ENCODE measurements at regions not wholly inside any gene's neighbourhood (a gene's known extent, or its start where the extent isn't known, plus 50 kb on each side); places are given as distances from the start of the nearest gene placed in this dataset.

- H3K36me3 Mint-ChIP-seq: peaks cover 3% of the 10 kb centered on the region
- no peaks in the 10 kb centered on the region for H3K27me3 Mint-ChIP-seq
- DNase-seq: no peak
- CTCF ChIA-PET: interaction anchor here (1.0 kb wide), 1 partner anchor 35 kb away, joined by 3 read pairs; no protein-coding TSS in a partner anchor
- H3K4me1 Mint-ChIP-seq: no peaks in the 10 kb centered on the region
- H3K27ac Mint-ChIP-seq: no peak overlapping the region
- no peaks in the 10 kb centered on the region for H3K9me3 Mint-ChIP-seq
- no peak overlapping the region for H3K4me3 Mint-ChIP-seq
Observed at GRCh38 chr10:60560451-60560850, 170.8 kb upstream of the ANK3 start.

GRCh38 chr10:60555700-60556099 lies 166.0 kb upstream of the ANK3 start:
- Mint-ChIP-seq H3K4me1 (no peaks in the 10 kb centered on the region), H3K9me3 (no peaks in the 10 kb centered on the region), H3K4me3 (no peak overlapping the region), H3K36me3 (peaks cover 2% of the 10 kb centered on the region), H3K27ac (no peak overlapping the region), H3K27me3 (no peaks in the 10 kb centered on the region)
- CTCF ChIA-PET: no interaction called here
- DNase-seq: no peak

- H3K27me3 Mint-ChIP-seq: no peaks in the 10 kb centered on the region
- H3K4me3 Mint-ChIP-seq: no peak overlapping the region
- CTCF ChIA-PET: no interaction called here
- no peak for DNase-seq
- H3K4me1 Mint-ChIP-seq: no peaks in the 10 kb centered on the region
- no peaks in the 10 kb centered on the region for H3K9me3 Mint-ChIP-seq
- no peaks in the 10 kb centered on the region for H3K36me3 Mint-ChIP-seq
- no peak overlapping the region for H3K27ac Mint-ChIP-seq
Observed at GRCh38 chr10:60549686-60550085, 160.0 kb upstream of the ANK3 start.

GRCh38 chr10:60542657-60543056 lies 153.0 kb upstream of the ANK3 start:
- Mint-ChIP-seq H3K27me3 (no peaks in the 10 kb centered on the region), H3K27ac (no peak overlapping the region), H3K9me3 (no peaks in the 10 kb centered on the region), H3K4me3 (no peak overlapping the region), H3K4me1 (no peaks in the 10 kb centered on the region), H3K36me3 (no peaks in the 10 kb centered on the region)
- CTCF ChIA-PET: no interaction called here
- no peak for DNase-seq

- Mint-ChIP-seq H3K4me3 (no peak overlapping the region), H3K9me3 (no peaks in the 10 kb centered on the region), H3K4me1 (no peaks in the 10 kb centered on the region), H3K27ac (no peak overlapping the region), H3K36me3 (no peaks in the 10 kb centered on the region), H3K27me3 (no peaks in the 10 kb centered on the region)
- DNase-seq: no peak
- CTCF ChIA-PET: no interaction called here
Observed at GRCh38 chr10:60541451-60541850, 151.8 kb upstream of the ANK3 start.

GRCh38 chr10:60537697-60538096 lies 148.0 kb upstream of the ANK3 start:
- Mint-ChIP-seq H3K4me3 (no peak overlapping the region), H3K36me3 (peaks cover 2% of the 10 kb centered on the region), H3K9me3 (no peaks in the 10 kb centered on the region), H3K4me1 (no peaks in the 10 kb centered on the region), H3K27me3 (no peaks in the 10 kb centered on the region), H3K27ac (no peak overlapping the region)
- CTCF ChIA-PET: no interaction called here
- no peak for DNase-seq

- DNase-seq: no peak
- CTCF ChIA-PET: interaction anchor here (0.9 kb wide), 1 partner anchor 109 kb away, joined by 3 read pairs; no protein-coding TSS in a partner anchor
- Mint-ChIP-seq H3K36me3 (peaks cover 2% of the 10 kb centered on the region), H3K4me3 (no peak overlapping the region), H3K27ac (no peak overlapping the region), H3K4me1 (no peaks in the 10 kb centered on the region), H3K9me3 (no peaks in the 10 kb centered on the region), H3K27me3 (no peaks in the 10 kb centered on the region)
Observed at GRCh38 chr10:60536529-60537114, 146.9 kb upstream of the ANK3 start.

GRCh38 chr10:60535427-60535826 lies 145.8 kb upstream of the ANK3 start:
- Mint-ChIP-seq H3K27ac (no peak overlapping the region), H3K9me3 (no peaks in the 10 kb centered on the region), H3K4me1 (no peaks in the 10 kb centered on the region), H3K36me3 (peaks cover 2% of the 10 kb centered on the region), H3K27me3 (no peaks in the 10 kb centered on the region), H3K4me3 (no peak overlapping the region)
- CTCF ChIA-PET: no interaction called here
- no peak for DNase-seq

GRCh38 chr10:60534761-60535389 lies 145.2 kb upstream of the ANK3 start:
- CTCF ChIA-PET: no interaction called here

GRCh38 chr10:60532696-60533468 lies 143.2 kb upstream of the ANK3 start:
- no peak for DNase-seq
- H3K36me3 Mint-ChIP-seq: peaks cover 2% of the 10 kb centered on the region
- CTCF ChIA-PET: no interaction called here
- no peaks in the 10 kb centered on the region for H3K27me3 Mint-ChIP-seq
- H3K4me1 Mint-ChIP-seq: no peaks in the 10 kb centered on the region
- H3K9me3 Mint-ChIP-seq: no peaks in the 10 kb centered on the region
- no peak overlapping the region for H3K27ac Mint-ChIP-seq
- no peak overlapping the region for H3K4me3 Mint-ChIP-seq

More at GRCh38 chr10:60534761-60535389, 145.2 kb upstream of the ANK3 start:
- Mint-ChIP-seq H3K9me3 (no peaks in the 10 kb centered on the region), H3K27ac (no peak overlapping the region), H3K4me3 (no peak overlapping the region), H3K36me3 (peaks cover 2% of the 10 kb centered on the region), H3K27me3 (no peaks in the 10 kb centered on the region), H3K4me1 (no peaks in the 10 kb centered on the region)
- DNase-seq: no peak

GRCh38 chr10:60531006-60531405 lies 141.3 kb upstream of the ANK3 start:
- H3K27ac Mint-ChIP-seq: no peak overlapping the region
- no peak overlapping the region for H3K4me3 Mint-ChIP-seq
- H3K4me1 Mint-ChIP-seq: no peaks in the 10 kb centered on the region
- H3K27me3 Mint-ChIP-seq: no peaks in the 10 kb centered on the region
- peaks cover 2% of the 10 kb centered on the region for H3K36me3 Mint-ChIP-seq
- CTCF ChIA-PET: interaction anchor here (0.6 kb wide), 1 partner anchor 905 kb away, joined by 3 read pairs; no protein-coding TSS in a partner anchor
- no peak for DNase-seq
- no peaks in the 10 kb centered on the region for H3K9me3 Mint-ChIP-seq

- Mint-ChIP-seq H3K4me3 (no peak overlapping the region), H3K27me3 (no peaks in the 10 kb centered on the region)
Observed at GRCh38 chr10:60527676-60528075, 138.0 kb upstream of the ANK3 start.

GRCh38 chr10:60525716-60526585 lies 136.3 kb upstream of the ANK3 start:
- CTCF ChIA-PET: interaction anchor here (0.9 kb wide), 1 partner anchor 35 kb away, joined by 3 read pairs; no protein-coding TSS in a partner anchor
- Mint-ChIP-seq H3K27ac (no peak overlapping the region), H3K4me3 (no peak overlapping the region), H3K9me3 (peaks cover 2% of the 10 kb centered on the region), H3K4me1 (no peaks in the 10 kb centered on the region), H3K36me3 (peaks cover 2% of the 10 kb centered on the region), H3K27me3 (no peaks in the 10 kb centered on the region)
- DNase-seq: no peak

More at GRCh38 chr10:60527676-60528075, 138.0 kb upstream of the ANK3 start:
- H3K9me3 Mint-ChIP-seq: peaks cover 2% of the 10 kb centered on the region
- H3K27ac Mint-ChIP-seq: no peak overlapping the region
- CTCF ChIA-PET: no interaction called here
- DNase-seq: no peak
- peaks cover 2% of the 10 kb centered on the region for H3K36me3 Mint-ChIP-seq
- no peaks in the 10 kb centered on the region for H3K4me1 Mint-ChIP-seq

- Mint-ChIP-seq H3K4me3 (no peak overlapping the region), H3K36me3 (peaks cover 2% of the 10 kb centered on the region), H3K4me1 (no peaks in the 10 kb centered on the region), H3K27ac (no peak overlapping the region), H3K27me3 (no peaks in the 10 kb centered on the region), H3K9me3 (peaks cover 2% of the 10 kb centered on the region)
- CTCF ChIA-PET: no interaction called here
- no peak for DNase-seq
Observed at GRCh38 chr10:60524541-60524940, 134.9 kb upstream of the ANK3 start.

Measured in activated naive CD4-positive, alpha-beta T cell treated with anti-CD3 and anti-CD28 coated beads, Interleukin-2, amount 10 ng/mL, durations not matched to agents 7 days and 5 days (primary cell).